Colonic mucosa (tissue), 4 donors: ENCODE measurements at regions not wholly inside any gene's neighbourhood (a gene's known extent, or its start where the extent isn't known, plus 50 kb on each side); places are given as distances from the start of the nearest gene placed in this dataset.

Source experiments
- DNase-seq: peaks from one replicate; pipeline ENCODE4 v3.0.0-alpha.2; 2020
- H3K27ac ChIP-seq: fragments of 200-600 bp; one replicate; pipeline ENCODE4 v1.8.0; 2021
- H3K27me3 ChIP-seq: fragments of 200-600 bp; one replicate; pipeline ENCODE4 v1.8.0; 2021
- H3K36me3 ChIP-seq: fragments of 200-600 bp; one replicate; pipeline ENCODE4 v1.8.0; 2021
- H3K4me1 ChIP-seq: fragments of 200-600 bp; one replicate; pipeline ENCODE4 v1.8.0; 2021; ENCODE audit warnings: mild to moderate bottlenecking
- H3K4me3 ChIP-seq: fragments of 200-600 bp; one replicate; pipeline ENCODE4 v1.8.0; 2021
- H3K9ac ChIP-seq, 2 donors: one replicate each; pipeline ENCODE4 v1.7.0; 2013; ENCODE audit warnings: control low read depth in 2 of 2, low read depth in 2 of 2, low read length in 2 of 2
- H3K9me3 ChIP-seq: fragments of 200-600 bp; one replicate; pipeline ENCODE4 v1.8.0; 2021
- intact Hi-C: fragments of 100-400 bp; cut with DNase I; formaldehyde crosslinking; loops from one replicate; pipeline ENCODE4 v1.14.1; 2022
- TF ChIP-seq, protein P1 (sequence below): fragments of 200-600 bp; IDR thresholded peaks from one replicate; pipeline ENCODE4 v1.8.0; 2022; ENCODE audit warnings: antibody characterized with exemption, mild to moderate bottlenecking
- donor health status: healthy.
- donor health status: DM: no; HTN: no; CAD: no.
- donor health status: DM: no; HTN: no; CAD: no.

DNA sequence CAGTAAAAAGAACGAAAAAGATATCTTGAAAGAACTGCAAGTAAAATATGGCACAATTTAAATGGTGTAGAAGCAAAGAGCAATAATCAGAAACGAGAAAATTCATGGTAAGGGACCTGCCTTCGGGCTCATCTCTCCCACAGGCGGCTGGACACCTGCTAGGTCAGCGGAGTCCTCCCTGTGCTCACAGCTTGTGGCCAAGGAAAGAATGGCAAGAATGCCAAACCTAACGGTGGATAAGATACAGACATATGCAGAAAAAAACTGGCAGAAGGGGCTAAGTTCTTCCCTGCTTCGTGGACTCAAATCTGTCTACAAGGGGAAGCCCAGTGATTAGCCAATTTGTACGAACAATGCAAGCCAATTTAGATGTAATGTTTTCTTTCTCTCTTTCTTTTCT lies 152.1 kb upstream of the VCX start:
- TF ChIP-seq, protein P1, sequence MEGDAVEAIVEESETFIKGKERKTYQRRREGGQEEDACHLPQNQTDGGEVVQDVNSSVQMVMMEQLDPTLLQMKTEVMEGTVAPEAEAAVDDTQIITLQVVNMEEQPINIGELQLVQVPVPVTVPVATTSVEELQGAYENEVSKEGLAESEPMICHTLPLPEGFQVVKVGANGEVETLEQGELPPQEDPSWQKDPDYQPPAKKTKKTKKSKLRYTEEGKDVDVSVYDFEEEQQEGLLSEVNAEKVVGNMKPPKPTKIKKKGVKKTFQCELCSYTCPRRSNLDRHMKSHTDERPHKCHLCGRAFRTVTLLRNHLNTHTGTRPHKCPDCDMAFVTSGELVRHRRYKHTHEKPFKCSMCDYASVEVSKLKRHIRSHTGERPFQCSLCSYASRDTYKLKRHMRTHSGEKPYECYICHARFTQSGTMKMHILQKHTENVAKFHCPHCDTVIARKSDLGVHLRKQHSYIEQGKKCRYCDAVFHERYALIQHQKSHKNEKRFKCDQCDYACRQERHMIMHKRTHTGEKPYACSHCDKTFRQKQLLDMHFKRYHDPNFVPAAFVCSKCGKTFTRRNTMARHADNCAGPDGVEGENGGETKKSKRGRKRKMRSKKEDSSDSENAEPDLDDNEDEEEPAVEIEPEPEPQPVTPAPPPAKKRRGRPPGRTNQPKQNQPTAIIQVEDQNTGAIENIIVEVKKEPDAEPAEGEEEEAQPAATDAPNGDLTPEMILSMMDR = no peak
- no peak for DNase-seq
- H3K4me3 ChIP-seq = no peak overlapping the region
- H3K36me3 ChIP-seq = no peaks in the 10 kb centered on the region
- intact Hi-C loops = no loop called here
- no peaks in the 10 kb centered on the region for H3K9me3 ChIP-seq
- no peak overlapping the region for H3K9ac ChIP-seq
- H3K27me3 ChIP-seq = no peaks in the 10 kb centered on the region
- no peak overlapping the region for H3K27ac ChIP-seq
- H3K4me1 ChIP-seq = no peaks in the 10 kb centered on the region

DNA sequence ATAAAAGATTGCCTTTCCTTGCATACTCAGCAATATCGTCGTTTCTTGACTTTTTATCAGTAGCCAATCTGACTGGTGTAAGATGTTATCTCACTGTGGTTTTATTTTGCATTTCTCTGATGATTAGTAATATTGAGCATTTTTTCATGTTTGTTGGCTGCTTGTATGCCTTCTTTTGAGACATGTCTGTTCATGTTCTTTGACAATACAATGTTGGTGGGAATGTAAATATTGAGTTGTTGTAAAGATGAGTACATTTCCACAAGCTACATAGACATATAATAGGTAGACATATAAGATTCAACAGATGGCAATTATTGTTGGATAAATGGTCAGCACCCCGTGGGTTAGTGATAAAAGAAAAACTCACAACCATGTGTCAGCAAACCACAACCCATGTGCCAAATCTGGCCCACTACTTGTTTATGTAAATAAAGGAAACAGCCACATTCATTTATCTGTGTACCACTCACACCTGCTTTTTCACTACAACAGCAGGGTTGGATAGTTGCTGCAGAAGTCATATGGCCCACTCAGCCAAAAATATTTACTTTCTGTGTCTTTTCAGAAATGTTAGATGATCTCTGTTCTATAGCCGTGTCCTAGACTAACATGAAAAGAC lies 153.1 kb upstream of the VCX start:
- Histone ChIP-seq H3K27me3 (no peaks in the 10 kb centered on the region), H3K27ac (no peak overlapping the region), H3K9me3 (no peaks in the 10 kb centered on the region), H3K4me3 (no peak overlapping the region), H3K9ac (no peak overlapping the region), H3K4me1 (no peaks in the 10 kb centered on the region), H3K36me3 (no peaks in the 10 kb centered on the region)
- intact Hi-C loops = no loop called here
- DNase-seq = no peak
- TF ChIP-seq, protein P1 = no peak

DNA sequence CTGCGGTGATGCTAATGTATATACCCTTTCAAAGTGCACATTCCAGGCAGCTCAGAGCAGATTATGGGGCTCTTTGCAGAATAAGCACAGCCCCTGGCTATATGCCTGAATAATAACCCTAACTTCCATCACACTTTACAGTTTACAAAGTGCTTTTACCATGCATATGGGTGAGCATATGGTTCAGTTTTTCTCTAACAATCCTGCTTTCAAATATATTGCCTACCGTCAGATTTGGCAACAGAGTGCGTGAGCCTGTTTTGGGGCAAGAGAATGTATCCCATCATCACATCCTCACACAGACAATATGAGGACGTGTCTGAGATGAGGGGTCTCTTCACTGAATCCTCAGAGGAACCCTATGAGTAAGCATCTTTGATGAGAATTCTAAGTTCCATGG lies 162.8 kb upstream of the VCX start:
- Histone ChIP-seq H3K27me3 (no peaks in the 10 kb centered on the region), H3K9ac (no peak overlapping the region), H3K9me3 (no peaks in the 10 kb centered on the region), H3K4me3 (no peak overlapping the region), H3K27ac (no peak overlapping the region), H3K4me1 (no peaks in the 10 kb centered on the region), H3K36me3 (no peaks in the 10 kb centered on the region)
- intact Hi-C loops = no loop called here
- no peak for DNase-seq
- TF ChIP-seq, protein P1 = no peak

DNA sequence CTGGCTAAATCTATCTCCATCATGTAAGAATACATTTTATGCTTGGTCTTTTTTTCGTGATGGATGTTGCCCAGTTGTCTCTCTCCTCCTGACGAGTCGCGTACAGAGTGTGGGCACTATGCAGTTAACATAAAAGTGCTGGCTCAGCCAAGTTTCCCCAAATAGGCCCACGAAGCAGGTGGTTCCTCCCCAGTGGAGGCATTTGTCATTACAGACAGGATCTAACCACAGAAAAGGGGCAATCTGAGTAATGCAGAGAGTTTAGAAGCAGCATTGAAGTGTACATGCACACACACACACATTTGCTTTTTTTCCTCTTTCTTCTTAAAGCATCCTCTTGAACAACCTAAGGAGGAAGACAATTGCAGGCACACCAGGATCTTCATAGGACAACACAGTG lies 188.7 kb upstream of the VCX start:
- no peak for DNase-seq
- Histone ChIP-seq H3K9ac (no peak overlapping the region), H3K4me1 (no peaks in the 10 kb centered on the region), H3K27ac (no peak overlapping the region), H3K27me3 (no peaks in the 10 kb centered on the region), H3K36me3 (no peaks in the 10 kb centered on the region), H3K4me3 (no peak overlapping the region), H3K9me3 (no peaks in the 10 kb centered on the region)
- TF ChIP-seq, protein P1 = no peak
- intact Hi-C loops = no loop called here

DNA sequence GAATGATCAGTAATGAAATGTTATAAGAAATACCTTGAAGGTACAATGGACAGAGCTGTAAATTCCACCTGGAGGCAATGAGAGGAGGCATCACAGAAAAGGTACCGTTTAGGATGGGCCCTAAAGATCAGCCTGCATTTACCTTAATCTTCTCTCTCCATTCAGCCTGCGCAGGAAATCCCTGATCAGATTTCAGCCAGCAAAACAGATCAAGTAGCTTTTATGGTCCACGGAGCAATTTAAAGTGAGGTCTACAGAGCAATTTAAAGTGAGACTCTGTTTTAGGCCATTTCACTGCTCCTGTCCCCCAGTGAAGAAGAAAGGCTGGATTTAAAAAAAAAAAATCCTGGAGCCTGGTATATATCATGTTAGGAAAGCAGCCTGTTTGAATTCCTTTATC lies 195.1 kb upstream of the VCX start:
- no peak for DNase-seq
- H3K9me3 ChIP-seq = no peaks in the 10 kb centered on the region
- H3K4me3 ChIP-seq = no peak overlapping the region
- no peak overlapping the region for H3K27ac ChIP-seq
- H3K4me1 ChIP-seq = no peaks in the 10 kb centered on the region
- TF ChIP-seq, protein P1 = no peak
- H3K9ac ChIP-seq = no peak overlapping the region
- H3K27me3 ChIP-seq = no peaks in the 10 kb centered on the region
- H3K36me3 ChIP-seq = no peaks in the 10 kb centered on the region
- intact Hi-C loops = no loop called here
